GM12878 (cell line): ENCODE measurements at regions not wholly inside any gene's neighbourhood (a gene's known extent, or its start where the extent isn't known, plus 50 kb on each side); places are given as distances from the start of the nearest gene placed in this dataset.

Experiments used
- ATAC-seq: fragments of 200-7000 bp; cut with Tn5 transposase; 3 replicates; pipeline ENCODE4 v1.9.1; 2020; ENCODE audit warnings: mild to moderate bottlenecking, moderate library complexity
- BruUV-seq: library from RNA; stranded (reverse); fragments of 400-500 nt; replicated peaks from 2 replicates; lab custom pipeline; 2021; lab: Mats Ljungman, UMichigan
- CTCF ChIA-PET: fragments of 300-600 bp; sonication (Branson Sonifier 250); formaldehyde crosslinking; extraction: SDS; loops from one replicate; lab custom pipeline; 2021; ENCODE audit warnings: inconsistent platforms; lab: Yijun Ruan, JAX
- POLR2A ChIA-PET: fragments of 350-600 bp; formaldehyde crosslinking; extraction: SDS; loops from one replicate; lab custom pipeline; 2021; ENCODE audit warnings: inconsistent platforms; lab: Charles Lee
- RAD21 ChIA-PET: fragments of 300-600 bp; sonication (Branson Sonifier 250); formaldehyde crosslinking; loops from one replicate; lab custom pipeline; 2023; ENCODE audit warnings: antibody characterized with exemption; ENCODE audit not compliant: unreplicated experiment; lab: Charles Lee
- SMC1A ChIA-PET: fragments of 300-600 bp; sonication (Branson Sonifier 250); formaldehyde crosslinking; loops from one replicate; lab custom pipeline; 2023; ENCODE audit not compliant: unreplicated experiment, uncharacterized antibody; lab: Charles Lee
- DNase-seq: peaks from one replicate; pipeline ENCODE4 v3.0.0-alpha.2; 2011; ENCODE audit warnings: low read depth, low spot score
- FAIRE-seq: peaks from 3 replicates; lab custom pipeline; 2011; peaks lifted over from hg19 to GRCh38; lab: Jason Lieb, UNC
- H2AFZ ChIP-seq: 2 replicates; pipeline ENCODE4 v1.6.0; 2011; ENCODE audit warnings: low read depth, low read length, control low read depth; ENCODE audit not compliant: control insufficient read depth
- H3K27ac ChIP-seq: 2 replicates; pipeline ENCODE4 v1.5.1; 2011; ENCODE audit warnings: control low read depth; ENCODE audit not compliant: control insufficient read depth, insufficient read depth
- H3K27me3 ChIP-seq, 2 experiments: replicated peaks in 1 of 2; 2 replicates each; pipeline versions ENCODE4 v1.6.0 to v1.6.1; 2011; ENCODE audit warnings: low read length in 1 of 2; ENCODE audit not compliant: control insufficient read depth in 2 of 2, insufficient read depth in 2 of 2
- H3K36me3 ChIP-seq, 2 experiments: 2 replicates each; pipeline ENCODE4 v1.5.1; 2011; ENCODE audit warnings: low read length in 1 of 2; ENCODE audit not compliant: control insufficient read depth in 2 of 2, insufficient read depth in 2 of 2
- H3K4me1 ChIP-seq: 2 replicates; pipeline ENCODE4 v1.6.1; 2011; ENCODE audit warnings: mild to moderate bottlenecking, low read length, moderate library complexity, mixed read lengths; ENCODE audit not compliant: control insufficient read depth, insufficient read depth
- H3K4me2 ChIP-seq: 2 replicates; pipeline ENCODE4 v1.6.0; 2011; ENCODE audit warnings: control low read depth; ENCODE audit not compliant: control insufficient read depth, insufficient read depth
- H3K4me3 ChIP-seq: fragments of 200-600 bp; sonication (generic); 2 replicates; pipeline ENCODE4 v1.5.1; 2016
- H3K79me2 ChIP-seq: 2 replicates; pipeline ENCODE4 v1.6.0; 2011; ENCODE audit warnings: low read length; ENCODE audit not compliant: control insufficient read depth, insufficient read depth
- H3K9ac ChIP-seq: 2 replicates; pipeline ENCODE4 v1.8.0; 2011; ENCODE audit warnings: low read length, control low read depth, mixed read lengths; ENCODE audit not compliant: control insufficient read depth, insufficient read depth
- H3K9me3 ChIP-seq: replicated peaks from 3 replicates; pipeline ENCODE4 v1.5.1; 2011; ENCODE audit warnings: mild to moderate bottlenecking, low read length; ENCODE audit not compliant: control insufficient read depth, insufficient read depth
- H4K20me1 ChIP-seq: 2 replicates; pipeline ENCODE4 v1.6.0; 2011; ENCODE audit not compliant: control insufficient read depth, insufficient read depth
- ATF2 ChIP-seq: IDR thresholded peaks from 2 replicates; pipeline ENCODE4 v1.6.1; 2012; ENCODE audit warnings: low read length, inconsistent platforms
- ETV6 ChIP-seq, 2 experiments: fragments of 450-650 bp in 1 of 2; IDR thresholded peaks in 1 of 2; conservative IDR thresholded peaks in 1 of 2; 2 replicates each; pipeline ENCODE4 v1.6.1; 2014; ENCODE audit warnings: antibody characterized with exemption in 1 of 2, borderline replicate concordance in 1 of 2, low read depth in 1 of 2, mild to moderate bottlenecking in 1 of 2, moderate library complexity in 1 of 2
- IKZF2 ChIP-seq, 2 experiments: fragments of 450-650 bp; IDR thresholded peaks; 2 replicates each; pipeline ENCODE4 v1.6.1; 2017; ENCODE audit warnings: mild to moderate bottlenecking in 2 of 2, moderate library complexity in 2 of 2
- MYC ChIP-seq: IDR thresholded peaks from 2 replicates; pipeline ENCODE4 v1.6.1; 2011; ENCODE audit warnings: mild to moderate bottlenecking, low read length, moderate library complexity, inconsistent platforms; ENCODE audit not compliant: insufficient read depth, insufficient replicate concordance, insufficient read length, severe bottlenecking
- NFYA ChIP-seq: IDR thresholded peaks from 2 replicates; pipeline ENCODE4 v1.6.1; 2011; ENCODE audit warnings: low read depth, mild to moderate bottlenecking, low read length, improper control_type of control experiment, borderline replicate concordance
- SIN3A ChIP-seq: IDR thresholded peaks from 2 replicates; pipeline ENCODE4 v1.6.1; 2012; ENCODE audit warnings: low read depth, low read length, improper control_type of control experiment
- SPI1 ChIP-seq: IDR thresholded peaks from 2 replicates; pipeline ENCODE4 v1.6.1; 2011; ENCODE audit warnings: low read depth, mild to moderate bottlenecking, low read length, moderate library complexity, borderline replicate concordance; ENCODE audit not compliant: insufficient read depth
- SREBF2 ChIP-seq: IDR thresholded peaks from 2 replicates; pipeline ENCODE4 v1.6.1; 2012; ENCODE audit warnings: mild to moderate bottlenecking, low read length
- WGBS: methylation state at CpG from one replicate; pipeline ENCODE4 v1.1.6; 2016; ENCODE audit warnings: low lambda C conversion rate; ENCODE audit not compliant: insufficient replicate concordance, insufficient coverage; ENCODE audit errors: missing lambda C conversion rate; 5-methylcytosine and 5-hydroxymethylcytosine counted together
- in situ Hi-C: fragments of 300-500 bp; cut with MboI; formaldehyde crosslinking; loops from 9 replicates; pipeline ENCODE4 v1.14.3; 2018; ENCODE audit warnings: mixed read lengths
- intact Hi-C: fragments of 100-400 bp; cut with micrococcal nuclease; formaldehyde crosslinking; loops from one replicate; pipeline ENCODE4 v1.14.2; 2022; ENCODE audit not compliant: unreplicated experiment

GRCh38 chr20:39706184-39706663 is 744.1 kb downstream of the DHX35 start:
- ChIA-PET SMC1A (interaction anchor here (0.7 kb wide), 1 partner anchor 324 kb away, joined by 3 read pairs; no protein-coding TSS in a partner anchor), RAD21 (no interaction called here), POLR2A (no interaction called here), CTCF (interaction anchor here (1.1 kb wide), 1 partner anchor 12 kb away, joined by 4 read pairs; no protein-coding TSS in a partner anchor)
- no peak overlapping the region for H3K4me3 ChIP-seq
- no peaks in the 10 kb centered on the region for H3K79me2 ChIP-seq
- H3K27ac ChIP-seq: no peak overlapping the region
- ATAC-seq (no peak), DNase-seq (no peak), FAIRE-seq (no peak)
- no peak overlapping the region for H3K4me2 ChIP-seq
- WGBS: 17% methylated on average over 3 of the region's 3 CpGs
- in situ Hi-C loops (no loop called here), intact Hi-C loops (no loop called here)
- no peaks in the 10 kb centered on the region for H3K36me3 ChIP-seq
- TF ChIP-seq SPI1 (no peak), IKZF2 (IDR thresholded peaks at IDR 0.05) (no peak), SREBF2 (no peak), ETV6 (conservative IDR thresholded peaks at IDR 0.05 in 1 of 2, IDR thresholded peaks at IDR 0.05 in 1 of 2; ENCODE audit: borderline replicate concordance in 1 of 2, low read depth in 1 of 2) (no peak), ATF2 (no peak), NFYA (no peak), MYC (no peak), SIN3A (no peak)
- H3K9me3 ChIP-seq: no peaks in the 10 kb centered on the region
- H3K4me1 ChIP-seq: no peaks in the 10 kb centered on the region
- BruUV-seq: no TSS peak
- no peak overlapping the region for H3K9ac ChIP-seq
- no peaks in the 10 kb centered on the region for H4K20me1 ChIP-seq
- no peaks in the 10 kb centered on the region for H3K27me3 ChIP-seq
- H2AFZ ChIP-seq: no peak overlapping the region
